HEK293T (cell line): ENCODE measurements at regions not wholly inside any gene's neighbourhood (a gene's known extent, or its start where the extent isn't known, plus 50 kb on each side); places are given as distances from the start of the nearest gene placed in this dataset.

Source experiments
- CTCF ChIA-PET: fragments of 350-600 bp; formaldehyde crosslinking; extraction: SDS; loops from one replicate; lab custom pipeline; 2021; ENCODE audit warnings: antibody characterized with exemption, inconsistent platforms; lab: Yijun Ruan, JAX
- POLR2A ChIA-PET: fragments of 350-600 bp; formaldehyde crosslinking; extraction: SDS; loops from one replicate; lab custom pipeline; 2020; ENCODE audit warnings: antibody characterized with exemption, inconsistent platforms; lab: Yijun Ruan, JAX
- DNase-seq: peaks from one replicate; pipeline ENCODE4 v3.0.0; 2012; ENCODE audit warnings: mixed read lengths; ENCODE audit errors: extremely low spot score
- ARNT ChIP-seq: fragments of 450-650 bp; IDR thresholded peaks from 2 replicates; pipeline ENCODE4 v1.6.1; 2017; ENCODE audit warnings: mild to moderate bottlenecking
- BHLHE40 ChIP-seq: fragments of 450-650 bp; IDR thresholded peaks from 2 replicates; pipeline ENCODE4 v1.6.1; 2016; ENCODE audit warnings: mild to moderate bottlenecking, moderate library complexity, borderline replicate concordance
- CTBP1 ChIP-seq: fragments of 450-650 bp; IDR thresholded peaks from 2 replicates; pipeline ENCODE4 v1.6.1; 2016; ENCODE audit warnings: borderline replicate concordance
- ELF4 ChIP-seq: fragments of 450-650 bp; IDR thresholded peaks from 2 replicates; pipeline ENCODE4 v1.6.1; 2017; ENCODE audit warnings: antibody characterized with exemption
- FOXA1 ChIP-seq: fragments of 450-650 bp; IDR thresholded peaks from 2 replicates; pipeline ENCODE4 v1.6.1; 2016; ENCODE audit warnings: mild to moderate bottlenecking
- FOXK2 ChIP-seq: fragments of 450-650 bp; IDR thresholded peaks from 2 replicates; pipeline ENCODE4 v1.6.1; 2016; ENCODE audit warnings: mild to moderate bottlenecking
- FOXM1 ChIP-seq: fragments of 450-650 bp; IDR thresholded peaks from 2 replicates; pipeline ENCODE4 v1.6.1; 2017; ENCODE audit warnings: mild to moderate bottlenecking, borderline replicate concordance
- HDGF ChIP-seq: fragments of 450-650 bp; IDR thresholded peaks from 2 replicates; pipeline ENCODE4 v1.6.1; 2017; ENCODE audit warnings: antibody characterized with exemption, borderline replicate concordance
- L3MBTL2 ChIP-seq: fragments of 450-650 bp; conservative IDR thresholded peaks from 2 replicates; pipeline ENCODE4 v1.6.1; 2016; ENCODE audit warnings: mild to moderate bottlenecking
- LEF1 ChIP-seq: fragments of 450-650 bp; IDR thresholded peaks from 2 replicates; pipeline ENCODE4 v1.6.1; 2017; ENCODE audit warnings: mild to moderate bottlenecking, borderline replicate concordance
- NFRKB ChIP-seq: fragments of 450-650 bp; IDR thresholded peaks from 2 replicates; pipeline ENCODE4 v1.6.1; 2016; ENCODE audit warnings: mild to moderate bottlenecking, moderate library complexity
- PKNOX1 ChIP-seq: fragments of 450-650 bp; IDR thresholded peaks from 2 replicates; pipeline ENCODE4 v1.6.1; 2016
- SP1 ChIP-seq: fragments of 450-650 bp; IDR thresholded peaks from 2 replicates; pipeline ENCODE4 v1.6.1; 2017
- SUZ12 ChIP-seq: fragments of 450-650 bp; IDR thresholded peaks from 2 replicates; pipeline ENCODE4 v1.6.1; 2016; ENCODE audit warnings: mild to moderate bottlenecking
- TARDBP ChIP-seq: fragments of 450-650 bp; IDR thresholded peaks from 2 replicates; pipeline ENCODE4 v1.6.1; 2016
- ZNF384 ChIP-seq: fragments of 450-650 bp; IDR thresholded peaks from 2 replicates; pipeline ENCODE4 v1.6.1; 2016

GRCh38 chr4:148730082-148730640, 287.9 kb upstream of the NR3C2 start:
- no peak for DNase-seq
- TF ChIP-seq L3MBTL2 (no peak), ZNF384 (no peak), NFRKB (no peak), HDGF (no peak), PKNOX1 (no peak), FOXK2 (no peak), ARNT (no peak), BHLHE40 (no peak), TARDBP (no peak), CTBP1 (no peak), SP1 (no peak), FOXA1 (no peak), FOXM1 (no peak), LEF1 (no peak), ELF4 (no peak), SUZ12 (no peak)
- ChIA-PET POLR2A (no interaction called here), CTCF (no interaction called here)

- TF ChIP-seq HDGF (no peak), FOXK2 (no peak), SUZ12 (no peak), NFRKB (no peak), SP1 (no peak), TARDBP (no peak), FOXM1 (no peak)
- CTCF ChIA-PET = no interaction called here
- POLR2A ChIA-PET = no interaction called here
- no peak for DNase-seq
Observed at GRCh38 chr4:148717988-148718387, 275.8 kb upstream of the NR3C2 start.

- ChIA-PET POLR2A (no interaction called here), CTCF (no interaction called here)
- no peak for DNase-seq
- TF ChIP-seq PKNOX1 = no peak
- no peak for TF ChIP-seq SUZ12
- no peak for TF ChIP-seq L3MBTL2
- no peak for TF ChIP-seq ELF4
- no peak for TF ChIP-seq ARNT
Observed at GRCh38 chr4:148716431-148717052, 274.3 kb upstream of the NR3C2 start.

- POLR2A ChIA-PET = no interaction called here
- TF ChIP-seq FOXK2 (no peak), BHLHE40 (no peak), CTBP1 (no peak), ZNF384 (no peak), SUZ12 (no peak), L3MBTL2 (no peak), NFRKB (no peak), HDGF (no peak), PKNOX1 (no peak), TARDBP (no peak), LEF1 (no peak), SP1 (no peak), ARNT (no peak), FOXA1 (no peak), FOXM1 (no peak), ELF4 (no peak)
Observed at GRCh38 chr4:148704291-148704690, 262.1 kb upstream of the NR3C2 start.

GRCh38 chr4:148694702-148695101, 252.5 kb upstream of the NR3C2 start:
- TF ChIP-seq ZNF384 (no peak), FOXA1 (no peak), FOXK2 (no peak), FOXM1 (no peak), ELF4 (no peak), HDGF (no peak), SUZ12 (no peak), ARNT (no peak), NFRKB (no peak), LEF1 (no peak), TARDBP (no peak), L3MBTL2 (no peak)
- POLR2A ChIA-PET = no interaction called here
- DNase-seq = no peak
- CTCF ChIA-PET = no interaction called here

More at GRCh38 chr4:148704291-148704690, 262.1 kb upstream of the NR3C2 start:
- CTCF ChIA-PET = no interaction called here
- DNase-seq = no peak

- CTCF ChIA-PET = no interaction called here
- no peak for DNase-seq
- no peak for TF ChIP-seq FOXK2
- no peak for TF ChIP-seq NFRKB
- TF ChIP-seq ELF4 = no peak
- no peak for TF ChIP-seq BHLHE40
- TF ChIP-seq L3MBTL2 = no peak
- TF ChIP-seq LEF1 = no peak
- no peak for TF ChIP-seq SP1
- no peak for TF ChIP-seq ZNF384
- TF ChIP-seq HDGF = no peak
- no peak for TF ChIP-seq TARDBP
- POLR2A ChIA-PET = no interaction called here
Observed at GRCh38 chr4:148693913-148694649, 251.9 kb upstream of the NR3C2 start.
